HCT116 (cell line): ENCODE measurements at regions not wholly inside any gene's neighbourhood (a gene's known extent, or its start where the extent isn't known, plus 50 kb on each side); places are given as distances from the start of the nearest gene placed in this dataset.
"Not testable (repeated sequence)": the region's sequence is repeated elsewhere in the genome, so short reads cannot be mapped to it uniquely, and the experiment has no call there.

Experiments used
- ATF3 ChIP-seq: IDR thresholded peaks from 2 replicates; pipeline ENCODE4 v1.6.1; 2012
- CEBPB ChIP-seq: IDR thresholded peaks from 2 replicates; pipeline ENCODE4 v1.6.1; 2012; ENCODE audit warnings: low read depth
- ELF1 ChIP-seq: IDR thresholded peaks from 2 replicates; pipeline ENCODE4 v1.6.1; 2012; ENCODE audit warnings: low read depth, borderline replicate concordance
- EZH2 ChIP-seq: fragments of 200-600 bp; sonication (generic); IDR thresholded peaks from 2 replicates; pipeline ENCODE4 v1.6.1; 2017; ENCODE audit warnings: antibody characterized with exemption, mixed run types
- EZH2phosphoT487 ChIP-seq: fragments of 200-600 bp; IDR thresholded peaks from 2 replicates; pipeline ENCODE4 v1.6.1; 2018; ENCODE audit warnings: antibody characterized with exemption, borderline replicate concordance
- MAX ChIP-seq: IDR thresholded peaks from 2 replicates; pipeline ENCODE4 v1.6.1; 2012
- POLR2A ChIP-seq: IDR thresholded peaks from 2 replicates; pipeline ENCODE4 v1.7.0; 2011; ENCODE audit warnings: borderline replicate concordance; ENCODE audit not compliant: insufficient read depth, insufficient read length; ENCODE audit errors: extremely low read depth
- POLR2AphosphoS5 ChIP-seq: IDR thresholded peaks from 2 replicates; pipeline ENCODE4 v1.6.1; 2011; ENCODE audit warnings: mild to moderate bottlenecking, low read depth, low read length, moderate library complexity
- RAD21 ChIP-seq: IDR thresholded peaks from 2 replicates; pipeline ENCODE4 v1.6.1; 2012; ENCODE audit warnings: low read depth, mild to moderate bottlenecking
- YY1 ChIP-seq: IDR thresholded peaks from 2 replicates; pipeline ENCODE4 v1.6.1; 2011; ENCODE audit warnings: low read length, low read depth, moderate library complexity, mild to moderate bottlenecking; ENCODE audit not compliant: insufficient replicate concordance; ENCODE audit errors: extremely low read depth
- ZNF274 ChIP-seq: fragments of 200-500 bp; sonication (Bioruptor generic); IDR thresholded peaks from 2 replicates; pipeline ENCODE4 v1.6.1; 2014; ENCODE audit warnings: mild to moderate bottlenecking, low read depth, low read length, inconsistent platforms
- TF ChIP-seq, protein P1 (sequence below), 3 experiments: fragments of 200-600 bp in 1 of 3; sonication (generic) in 1 of 3; IDR thresholded peaks in 2 of 3; conservative IDR thresholded peaks in 1 of 3; 2 replicates each; pipeline ENCODE4 v1.5.1; 2012 to 2017; ENCODE audit warnings: low read depth in 2 of 3, low read length in 2 of 3, antibody characterized with exemption in 1 of 3, borderline replicate concordance in 1 of 3, control low read depth in 1 of 3, mild to moderate bottlenecking in 1 of 3, mixed read lengths in 1 of 3, mixed run types in 1 of 3, moderate library complexity in 1 of 3; ENCODE audit not compliant: insufficient read depth in 1 of 3

DNA sequence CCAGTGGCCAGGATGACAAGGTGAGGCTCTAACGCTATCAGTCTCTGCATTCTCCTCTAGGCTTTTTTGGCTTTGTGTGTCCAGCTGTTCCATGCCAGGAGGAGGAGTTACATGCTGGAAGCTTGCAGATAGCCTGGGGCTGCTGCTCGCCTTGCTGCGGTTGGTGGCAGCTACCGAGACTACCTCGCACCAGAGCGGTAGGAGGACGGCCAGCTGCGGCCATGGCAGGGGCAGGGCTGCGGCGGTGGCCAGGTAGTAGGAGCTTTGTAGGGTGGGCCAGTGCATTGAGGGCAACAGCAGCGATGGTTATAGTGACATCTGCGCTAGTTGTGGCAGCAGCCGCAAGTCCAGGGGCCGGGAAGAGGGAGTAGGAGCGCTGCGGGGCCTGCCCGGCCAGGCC, 75.9 kb upstream of the POTEB3 start:
- not testable (repeated sequence) for TF ChIP-seq ATF3, EZH2, CEBPB, POLR2A, MAX, ZNF274, POLR2AphosphoS5, EZH2phosphoT487, ELF1, YY1, RAD21
- TF ChIP-seq, protein P1, sequence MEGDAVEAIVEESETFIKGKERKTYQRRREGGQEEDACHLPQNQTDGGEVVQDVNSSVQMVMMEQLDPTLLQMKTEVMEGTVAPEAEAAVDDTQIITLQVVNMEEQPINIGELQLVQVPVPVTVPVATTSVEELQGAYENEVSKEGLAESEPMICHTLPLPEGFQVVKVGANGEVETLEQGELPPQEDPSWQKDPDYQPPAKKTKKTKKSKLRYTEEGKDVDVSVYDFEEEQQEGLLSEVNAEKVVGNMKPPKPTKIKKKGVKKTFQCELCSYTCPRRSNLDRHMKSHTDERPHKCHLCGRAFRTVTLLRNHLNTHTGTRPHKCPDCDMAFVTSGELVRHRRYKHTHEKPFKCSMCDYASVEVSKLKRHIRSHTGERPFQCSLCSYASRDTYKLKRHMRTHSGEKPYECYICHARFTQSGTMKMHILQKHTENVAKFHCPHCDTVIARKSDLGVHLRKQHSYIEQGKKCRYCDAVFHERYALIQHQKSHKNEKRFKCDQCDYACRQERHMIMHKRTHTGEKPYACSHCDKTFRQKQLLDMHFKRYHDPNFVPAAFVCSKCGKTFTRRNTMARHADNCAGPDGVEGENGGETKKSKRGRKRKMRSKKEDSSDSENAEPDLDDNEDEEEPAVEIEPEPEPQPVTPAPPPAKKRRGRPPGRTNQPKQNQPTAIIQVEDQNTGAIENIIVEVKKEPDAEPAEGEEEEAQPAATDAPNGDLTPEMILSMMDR (IDR thresholded peaks at IDR 0.05 in 2 of 3, conservative IDR thresholded peaks at IDR 0.05 in 1 of 3; ENCODE audit: borderline replicate concordance in 1 of 3, insufficient read depth in 1 of 3, low read depth in 2 of 3, low read length in 2 of 3) = not testable (repeated sequence)
